Dendritic cell treated with granulocyte-macrophage colony-stimulating factor and Interleukin-4, amounts not matched to agents 40 ng/mL and 50 ng/mL, for 4 days (primary cell): ENCODE measurements at regions not wholly inside any gene's neighbourhood (a gene's known extent, or its start where the extent isn't known, plus 50 kb on each side); places are given as distances from the start of the nearest gene placed in this dataset.

Source experiments
- H3K27ac Mint-ChIP-seq: one replicate; pipeline ENCODE4 v1.8.0; 2022; ENCODE audit warnings: mild to moderate bottlenecking, mixed read lengths
- H3K27me3 Mint-ChIP-seq: one replicate; pipeline ENCODE4 v1.8.0; 2022; ENCODE audit warnings: mild to moderate bottlenecking, mixed read lengths
- H3K36me3 Mint-ChIP-seq: one replicate; pipeline ENCODE4 v1.8.0; 2022; ENCODE audit warnings: low read depth, mixed read lengths
- H3K4me1 Mint-ChIP-seq: one replicate; pipeline ENCODE4 v1.8.0; 2022; ENCODE audit warnings: low read depth, mixed read lengths
- H3K4me3 Mint-ChIP-seq: one replicate; pipeline ENCODE4 v1.8.0; 2022; ENCODE audit warnings: mild to moderate bottlenecking, moderate library complexity, mixed read lengths
- H3K9me3 Mint-ChIP-seq: one replicate; pipeline ENCODE4 v1.8.0; 2022; ENCODE audit warnings: mixed read lengths
- intact Hi-C: fragments of 100-400 bp; cut with micrococcal nuclease; formaldehyde crosslinking; loops from one replicate; pipeline ENCODE4 v1.15.0; 2022

DNA sequence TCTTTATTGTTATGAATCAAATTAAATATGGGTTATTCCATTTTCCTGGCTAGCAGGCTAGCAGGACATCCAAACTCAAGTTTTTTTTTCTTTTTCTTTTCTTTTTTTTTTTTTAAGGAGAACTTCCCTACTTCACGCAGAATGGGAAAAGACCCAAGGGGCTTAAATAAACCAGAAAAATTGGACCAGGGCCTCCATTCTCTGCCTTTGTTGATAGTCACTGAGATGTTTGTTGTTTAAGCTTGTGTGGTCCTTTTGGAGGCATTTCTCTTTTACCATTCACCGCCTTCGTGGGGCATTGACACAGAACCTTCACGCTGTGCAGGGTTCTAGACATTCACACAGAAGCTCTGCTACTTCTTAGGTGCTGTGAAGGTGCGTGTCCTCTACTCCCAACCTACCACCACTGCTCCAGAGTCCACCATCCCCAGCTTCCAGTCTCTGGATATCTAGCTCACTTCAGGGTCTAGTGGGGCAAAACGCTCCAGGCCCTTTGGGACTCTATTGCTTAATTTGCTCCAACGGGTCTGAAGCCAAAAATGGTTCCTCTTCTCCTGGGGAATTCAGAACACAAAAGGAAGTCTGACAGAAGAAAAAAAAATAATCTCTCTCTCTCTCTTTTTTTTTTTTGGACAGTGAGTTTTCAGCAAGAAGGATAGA, 301.3 kb downstream of the AEBP2 start:
- intact Hi-C loops = no loop called here
- H3K9me3 Mint-ChIP-seq = no peaks in the 10 kb centered on the region
- no peaks in the 10 kb centered on the region for H3K36me3 Mint-ChIP-seq
- no peaks in the 10 kb centered on the region for H3K4me1 Mint-ChIP-seq
- no peaks in the 10 kb centered on the region for H3K27me3 Mint-ChIP-seq
- H3K27ac Mint-ChIP-seq = no peak overlapping the region
- no peak overlapping the region for H3K4me3 Mint-ChIP-seq

DNA sequence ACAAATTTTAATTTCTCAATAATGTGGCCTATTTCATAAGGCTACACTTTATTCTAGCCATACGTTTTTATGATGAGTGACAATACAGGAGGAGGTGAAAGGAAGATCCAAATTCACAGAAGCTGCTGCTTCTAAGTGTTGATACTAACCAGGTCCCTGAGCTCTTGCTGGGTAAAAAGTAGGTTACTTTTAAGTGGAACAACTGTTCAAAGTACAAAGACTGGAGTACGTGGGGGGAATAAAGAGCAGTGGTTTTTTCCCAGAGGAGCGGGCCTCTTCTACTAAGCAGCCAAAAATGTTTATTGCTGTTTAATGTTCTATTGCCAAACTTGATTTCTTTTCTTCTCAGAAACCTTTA, 301.8 kb downstream of the AEBP2 start:
- intact Hi-C loops = no loop called here
- Mint-ChIP-seq H3K27ac (no peak overlapping the region), H3K36me3 (no peaks in the 10 kb centered on the region), H3K27me3 (no peaks in the 10 kb centered on the region), H3K9me3 (no peaks in the 10 kb centered on the region), H3K4me1 (no peaks in the 10 kb centered on the region), H3K4me3 (no peak overlapping the region)

DNA sequence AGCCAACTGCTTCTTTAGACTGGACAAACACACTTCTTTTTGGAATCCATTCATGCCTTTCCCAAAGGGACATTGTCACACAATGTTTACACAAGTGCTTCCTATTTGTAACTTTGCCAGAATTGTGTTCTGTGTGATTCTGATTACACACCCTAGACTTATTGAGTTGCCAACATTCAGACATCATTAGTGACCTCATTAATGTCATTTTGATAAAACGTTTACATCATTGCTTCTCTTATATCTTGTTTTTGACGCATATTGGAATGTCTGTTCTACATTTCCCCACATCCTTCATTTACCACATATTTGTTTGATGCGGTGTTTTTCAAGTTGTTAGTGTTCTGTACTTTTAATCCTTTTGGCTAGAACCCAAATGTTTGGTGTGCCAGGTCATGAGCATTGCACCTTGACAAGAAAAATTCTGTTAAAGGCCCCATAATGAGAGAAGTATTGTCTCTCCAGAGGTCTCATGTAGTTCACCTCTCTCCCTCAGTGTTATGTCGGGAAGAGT, 305.5 kb downstream of the AEBP2 start:
- Mint-ChIP-seq H3K36me3 (no peaks in the 10 kb centered on the region), H3K4me3 (no peak overlapping the region), H3K4me1 (no peaks in the 10 kb centered on the region), H3K27ac (no peak overlapping the region), H3K9me3 (no peaks in the 10 kb centered on the region), H3K27me3 (no peaks in the 10 kb centered on the region)
- intact Hi-C loops = no loop called here

DNA sequence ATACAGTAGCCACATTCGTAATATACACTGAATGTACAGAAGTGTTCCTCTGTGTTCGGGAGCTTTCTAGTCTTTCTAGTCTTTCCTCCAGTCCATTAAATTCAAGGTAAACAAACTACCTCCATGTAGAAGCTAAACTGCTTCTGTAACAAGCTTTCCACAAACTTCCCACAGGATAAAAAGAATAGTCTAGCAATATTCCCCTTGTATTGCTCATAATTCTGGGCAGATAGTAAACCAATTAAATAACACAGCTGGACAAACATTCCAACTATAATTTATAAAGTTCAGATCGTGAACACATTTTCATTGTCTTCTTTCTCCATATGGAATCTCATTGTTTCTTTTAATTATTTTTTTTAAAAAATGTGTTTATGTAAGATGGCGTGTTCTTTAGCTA, 307.2 kb downstream of the AEBP2 start:
- Mint-ChIP-seq H3K4me3 (no peak overlapping the region), H3K4me1 (no peaks in the 10 kb centered on the region)
- intact Hi-C loops = no loop called here

DNA sequence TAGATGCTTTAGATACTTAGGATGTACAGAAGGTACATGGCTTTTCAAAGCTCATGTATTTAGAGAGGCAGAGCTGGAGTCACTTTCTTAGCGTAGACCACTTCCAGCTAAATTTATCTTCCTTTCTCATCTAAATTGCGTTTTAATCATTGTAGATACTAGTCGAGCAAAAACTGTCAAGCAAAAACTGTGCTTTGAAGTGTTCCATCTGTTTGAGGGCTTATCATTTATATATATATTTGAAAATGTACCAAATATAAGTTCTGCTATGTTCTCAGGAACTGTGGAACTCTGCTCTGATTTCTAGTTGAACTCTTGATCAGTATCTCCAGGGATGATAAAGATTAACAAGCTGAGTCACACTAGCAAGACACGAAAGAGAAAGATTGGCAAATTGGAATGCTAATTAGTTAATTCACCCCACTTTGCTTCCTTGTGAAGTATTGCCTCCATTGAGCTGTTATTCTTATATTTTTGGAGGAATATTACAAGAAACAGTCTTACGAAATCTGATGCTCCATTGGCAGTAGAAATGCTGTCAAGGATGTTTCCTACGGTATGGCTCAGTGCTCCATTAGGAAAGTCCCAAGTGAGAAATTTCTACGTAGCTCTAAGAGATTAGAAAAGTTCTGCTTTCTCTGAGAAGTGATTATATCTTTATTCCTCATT, 310.7 kb downstream of the AEBP2 start:
- Mint-ChIP-seq H3K4me3 (no peak overlapping the region), H3K27ac (no peak overlapping the region), H3K27me3 (no peaks in the 10 kb centered on the region), H3K36me3 (no peaks in the 10 kb centered on the region), H3K4me1 (no peaks in the 10 kb centered on the region), H3K9me3 (peaks cover 17% of the 10 kb centered on the region)
- intact Hi-C loops = loop anchor here (10.0 kb wide), 2 partner anchors 165 to 625 kb away; no protein-coding TSS in a partner anchor

More for the DNA sequence above, 307.2 kb downstream of the AEBP2 start:
- no peaks in the 10 kb centered on the region for H3K27me3 Mint-ChIP-seq
- H3K9me3 Mint-ChIP-seq = no peaks in the 10 kb centered on the region
- H3K27ac Mint-ChIP-seq = no peak overlapping the region
- H3K36me3 Mint-ChIP-seq = no peaks in the 10 kb centered on the region

DNA sequence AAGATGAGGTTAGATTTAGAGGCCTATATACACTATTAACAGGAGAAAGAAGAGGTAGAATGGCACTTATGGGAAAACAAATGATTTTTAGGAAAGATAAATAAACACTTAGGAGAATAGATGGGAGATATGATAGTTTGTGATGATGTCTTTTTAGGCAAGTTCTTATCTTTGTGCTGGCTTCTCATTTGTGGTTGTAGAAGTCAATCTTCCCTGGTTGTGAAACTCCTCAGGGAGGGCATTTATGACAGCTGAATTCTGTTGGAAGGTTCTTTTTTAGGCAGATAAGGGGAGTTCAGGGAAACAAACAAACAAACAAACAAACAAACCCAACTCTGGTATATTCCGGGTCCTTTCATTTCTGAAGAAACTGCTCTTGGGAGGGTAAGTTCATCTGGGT, 311.8 kb downstream of the AEBP2 start:
- peaks cover 17% of the 10 kb centered on the region for H3K9me3 Mint-ChIP-seq
- no peak overlapping the region for H3K27ac Mint-ChIP-seq
- no peaks in the 10 kb centered on the region for H3K4me1 Mint-ChIP-seq
- no peaks in the 10 kb centered on the region for H3K36me3 Mint-ChIP-seq
- no peaks in the 10 kb centered on the region for H3K27me3 Mint-ChIP-seq
- intact Hi-C loops = loop anchor here (10.0 kb wide), 2 partner anchors 164 to 624 kb away; no protein-coding TSS in a partner anchor
- H3K4me3 Mint-ChIP-seq = no peak overlapping the region

DNA sequence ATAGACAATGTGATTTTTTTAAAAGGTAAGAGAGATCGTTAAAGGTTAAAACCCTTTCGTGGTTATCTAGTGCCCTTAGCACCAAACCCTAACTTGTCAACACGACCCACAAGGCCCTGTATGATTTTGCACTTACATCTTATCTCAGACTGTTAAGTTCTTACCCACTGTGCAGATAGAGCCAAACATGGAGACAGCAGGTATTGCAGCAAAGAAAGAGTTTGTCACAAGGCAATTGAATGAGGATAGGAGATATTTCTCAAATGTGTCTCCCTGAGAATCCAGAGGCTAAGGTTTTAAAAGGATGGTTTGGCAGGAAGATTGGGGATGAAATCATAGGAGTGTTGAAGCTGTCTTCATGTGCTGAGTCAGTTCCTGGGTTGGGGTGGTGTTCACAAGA, 313.4 kb downstream of the AEBP2 start:
- peaks cover 17% of the 10 kb centered on the region for H3K9me3 Mint-ChIP-seq
- H3K4me3 Mint-ChIP-seq = no peak overlapping the region
- no peaks in the 10 kb centered on the region for H3K4me1 Mint-ChIP-seq
- H3K27me3 Mint-ChIP-seq = no peaks in the 10 kb centered on the region
- no peak overlapping the region for H3K27ac Mint-ChIP-seq
- intact Hi-C loops = loop anchor here (10.0 kb wide), 2 partner anchors 162 to 622 kb away; no protein-coding TSS in a partner anchor
- no peaks in the 10 kb centered on the region for H3K36me3 Mint-ChIP-seq

DNA sequence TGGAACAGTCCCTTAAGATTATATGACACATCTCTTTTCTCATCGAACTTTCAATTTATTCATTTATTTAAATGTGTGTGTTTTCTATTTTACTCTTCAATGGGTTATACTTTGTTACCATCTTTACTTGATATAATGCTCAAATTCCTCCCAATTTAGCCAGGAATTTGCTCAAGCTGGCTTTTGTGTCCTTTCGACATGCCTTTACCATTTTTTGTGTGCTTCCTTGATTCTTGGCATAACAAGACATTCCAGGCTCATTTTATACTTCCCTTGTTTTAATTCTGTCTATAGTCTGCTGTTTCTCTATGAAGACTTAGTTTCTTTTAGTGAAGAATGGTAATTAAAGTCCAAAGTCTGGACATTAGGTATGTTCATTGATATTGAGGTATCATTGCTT, 315.8 kb downstream of the AEBP2 start:
- Mint-ChIP-seq H3K4me1 (peaks cover 8% of the 10 kb centered on the region), H3K9me3 (peaks cover 17% of the 10 kb centered on the region), H3K27me3 (no peaks in the 10 kb centered on the region), H3K27ac (no peak overlapping the region), H3K36me3 (no peaks in the 10 kb centered on the region), H3K4me3 (no peak overlapping the region)
- intact Hi-C loops = loop anchor here (5.0 to 10.0 kb wide), 3 partner anchors 160 to 620 kb away; no protein-coding TSS in a partner anchor

DNA sequence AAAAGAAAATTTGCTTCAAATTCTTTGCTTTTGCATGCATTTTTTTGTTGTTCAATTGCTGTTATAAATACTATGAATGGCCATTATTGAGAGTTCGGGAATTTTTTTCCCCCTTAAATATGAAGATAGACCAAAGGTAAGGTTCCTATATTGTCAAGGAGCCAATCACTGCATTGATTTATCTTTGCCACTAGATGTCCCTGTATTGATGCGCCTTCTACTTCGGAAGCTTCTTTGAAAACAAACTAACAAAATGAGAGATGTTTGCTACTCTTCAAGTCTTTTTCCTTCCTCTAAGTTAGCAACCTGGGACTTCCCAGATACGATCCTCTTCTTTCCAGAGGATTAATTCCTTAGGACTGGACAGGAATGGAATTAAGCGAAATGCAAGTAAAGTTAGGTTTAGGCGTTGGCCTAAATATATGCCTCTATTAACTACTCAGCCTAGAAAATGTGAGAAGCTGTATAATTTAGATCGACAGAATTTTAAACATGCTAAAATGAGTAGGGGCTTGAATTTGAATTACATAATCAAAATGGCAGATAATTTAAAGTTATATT, 318.1 kb downstream of the AEBP2 start:
- Mint-ChIP-seq H3K4me3 (no peak overlapping the region), H3K4me1 (peaks cover 19% of the 10 kb centered on the region), H3K27me3 (no peaks in the 10 kb centered on the region), H3K9me3 (peaks cover 14% of the 10 kb centered on the region), H3K36me3 (no peaks in the 10 kb centered on the region), H3K27ac (no peak overlapping the region)
- intact Hi-C loops = loop anchor here (5.0 to 10.0 kb wide), 3 partner anchors 157 to 617 kb away; no protein-coding TSS in a partner anchor

DNA sequence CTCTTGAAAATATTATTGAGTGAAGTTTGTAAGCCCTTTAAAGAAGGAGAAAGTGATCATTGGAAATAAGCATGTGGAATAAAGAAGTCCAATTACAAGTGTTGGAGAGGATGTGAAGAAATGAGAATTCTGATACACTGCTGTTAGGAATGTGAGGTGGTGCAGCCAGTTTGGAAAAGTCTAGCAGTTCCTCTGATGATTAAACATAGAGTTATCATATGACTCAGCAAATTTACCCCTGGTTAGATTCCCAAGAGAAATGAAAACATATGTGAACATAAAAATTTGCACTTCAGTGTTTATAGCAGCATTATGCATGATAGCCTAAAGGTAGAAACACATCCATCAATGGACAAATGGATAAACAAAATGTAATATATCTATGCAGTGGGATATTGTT, 319.9 kb downstream of the AEBP2 start:
- Mint-ChIP-seq H3K36me3 (no peaks in the 10 kb centered on the region), H3K9me3 (no peaks in the 10 kb centered on the region), H3K27ac (no peak overlapping the region), H3K4me1 (peaks cover 26% of the 10 kb centered on the region), H3K27me3 (no peaks in the 10 kb centered on the region), H3K4me3 (no peak overlapping the region)
- intact Hi-C loops = loop anchor here (5.0 to 10.0 kb wide), 3 partner anchors 156 to 616 kb away; no protein-coding TSS in a partner anchor

DNA sequence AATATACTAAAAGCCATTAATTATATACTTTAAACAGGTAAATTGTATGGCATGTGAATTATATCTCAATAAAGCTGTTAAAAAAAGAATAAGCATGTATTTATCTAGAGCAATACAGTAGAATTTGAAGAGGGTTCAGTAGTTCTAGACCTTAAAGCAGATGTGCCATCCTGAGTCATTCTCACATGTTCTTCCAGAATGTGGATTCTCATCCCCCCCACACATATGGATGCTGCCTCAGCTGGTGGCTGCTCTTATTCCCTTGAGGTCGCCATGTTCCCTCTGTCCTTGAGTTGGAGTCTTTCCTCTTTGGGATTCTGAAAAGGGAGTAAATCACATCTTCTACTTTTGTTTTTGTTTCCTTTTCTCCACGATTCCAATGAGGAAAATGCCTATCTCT, 321.3 kb downstream of the AEBP2 start:
- no peak overlapping the region for H3K27ac Mint-ChIP-seq
- intact Hi-C loops = no loop called here
- H3K4me3 Mint-ChIP-seq = no peak overlapping the region
- no peaks in the 10 kb centered on the region for H3K27me3 Mint-ChIP-seq
- peaks cover 26% of the 10 kb centered on the region for H3K4me1 Mint-ChIP-seq
- peaks cover under 1% of the 10 kb centered on the region for H3K9me3 Mint-ChIP-seq
- no peaks in the 10 kb centered on the region for H3K36me3 Mint-ChIP-seq

DNA sequence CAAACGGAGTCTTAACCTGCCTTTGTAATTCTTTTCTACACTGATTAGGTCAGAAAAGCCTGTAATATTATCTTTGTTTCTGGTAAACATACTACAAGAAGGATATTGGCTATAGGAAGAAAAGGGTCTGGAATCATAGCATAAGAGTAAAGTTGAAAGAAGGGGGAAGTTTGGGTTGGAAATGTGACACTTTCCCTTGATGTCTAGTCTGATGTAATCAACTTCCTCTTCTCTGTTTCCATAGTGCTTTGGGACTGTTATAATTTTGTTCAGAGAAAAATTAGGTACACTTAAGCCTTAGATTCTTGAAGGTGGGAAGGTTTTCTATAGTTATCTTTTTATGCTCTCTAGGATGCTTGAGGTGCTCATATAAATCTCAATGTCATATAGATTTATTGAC, 322.2 kb downstream of the AEBP2 start:
- Mint-ChIP-seq H3K4me1 (peaks cover 26% of the 10 kb centered on the region), H3K36me3 (no peaks in the 10 kb centered on the region), H3K9me3 (peaks cover 8% of the 10 kb centered on the region), H3K27me3 (no peaks in the 10 kb centered on the region), H3K27ac (no peak overlapping the region), H3K4me3 (no peak overlapping the region)
- intact Hi-C loops = no loop called here

DNA sequence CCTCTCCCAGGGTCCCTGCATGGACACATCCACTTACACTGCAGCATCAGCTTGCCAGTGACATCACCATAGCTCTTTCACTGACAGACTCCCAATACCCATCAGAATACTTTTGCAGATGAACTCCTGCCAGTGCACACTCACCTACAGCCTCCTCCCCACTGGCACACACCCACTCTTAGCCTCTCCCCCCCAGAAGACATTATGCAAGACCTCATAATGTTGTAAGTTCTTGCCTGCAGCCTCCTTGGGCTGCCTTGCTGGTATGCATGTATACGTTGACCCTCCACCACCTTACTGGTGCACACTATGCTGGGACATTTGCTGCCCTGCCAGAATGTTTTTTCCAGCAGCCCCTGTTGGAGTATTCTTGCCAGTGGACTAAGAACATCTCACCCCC, 324.2 kb downstream of the AEBP2 start:
- no peaks in the 10 kb centered on the region for H3K27me3 Mint-ChIP-seq
- H3K27ac Mint-ChIP-seq = no peak overlapping the region
- H3K4me3 Mint-ChIP-seq = no peak overlapping the region
- H3K4me1 Mint-ChIP-seq = peaks cover 26% of the 10 kb centered on the region
- peaks cover 8% of the 10 kb centered on the region for H3K9me3 Mint-ChIP-seq
- intact Hi-C loops = no loop called here
- H3K36me3 Mint-ChIP-seq = no peaks in the 10 kb centered on the region

DNA sequence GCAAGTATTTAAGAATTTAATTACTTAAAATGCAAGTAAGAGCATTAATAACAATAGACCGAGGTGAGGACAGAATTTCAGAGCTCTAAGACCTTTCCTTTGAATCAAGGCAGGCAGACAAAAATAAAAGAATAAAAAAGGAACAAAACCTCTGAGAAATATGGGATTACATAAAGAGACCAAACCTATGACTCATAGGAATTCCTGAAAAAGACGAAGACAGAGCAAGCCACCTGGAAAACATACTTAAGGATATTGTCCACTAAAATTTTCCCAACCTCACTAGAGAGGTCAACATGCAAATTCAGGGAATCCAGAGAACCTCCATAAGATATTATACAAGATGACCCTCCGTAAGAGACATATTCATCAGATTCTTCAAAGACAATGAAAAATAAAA, 325.1 kb downstream of the AEBP2 start:
- intact Hi-C loops = no loop called here
- H3K27me3 Mint-ChIP-seq = no peaks in the 10 kb centered on the region
- H3K36me3 Mint-ChIP-seq = no peaks in the 10 kb centered on the region
- H3K4me3 Mint-ChIP-seq = no peak overlapping the region
- peaks cover 20% of the 10 kb centered on the region for H3K4me1 Mint-ChIP-seq
- H3K9me3 Mint-ChIP-seq = peaks cover 8% of the 10 kb centered on the region
- H3K27ac Mint-ChIP-seq = no peak overlapping the region
